HCT116 (cell line): ENCODE measurements at regions not wholly inside any gene's neighbourhood (a gene's known extent, or its start where the extent isn't known, plus 50 kb on each side); places are given as distances from the start of the nearest gene placed in this dataset.

ENCODE experiments used
- ATAC-seq: fragments of 200-7000 bp; cut with Tn5 transposase; 2 replicates; pipeline ENCODE4 v1.9.1; 2020; ENCODE audit warnings: mild to moderate bottlenecking, moderate library complexity
- BruUV-seq: library from RNA; stranded (reverse); fragments of 400-500 nt; replicated peaks from 2 replicates; lab custom pipeline; 2021; lab: Mats Ljungman, UMichigan
- CTCF ChIA-PET: fragments of 300-600 bp; sonication (Branson Sonifier 250); formaldehyde crosslinking; loops from one replicate; lab custom pipeline; 2021; ENCODE audit warnings: antibody characterized with exemption; lab: Charles Lee
- POLR2A ChIA-PET: fragments of 300-600, 350-600 bp; sonication (Branson Sonifier 250); formaldehyde crosslinking; loops from one replicate; lab custom pipeline; 2021; ENCODE audit warnings: antibody characterized with exemption; lab: Charles Lee
- RAD21 ChIA-PET, 2 experiments: fragments of 300-600 bp; sonication (Branson Sonifier 250); formaldehyde crosslinking; loops; one replicate each; lab custom pipeline; 2023; ENCODE audit warnings: low total read pairs in 2 of 2; ENCODE audit not compliant: uncharacterized antibody in 2 of 2, unreplicated experiment in 2 of 2, low non-redundant PET in 1 of 2; lab: Charles Lee
- DNase-seq: peaks from one replicate; pipeline ENCODE4 v3.0.0-alpha.2; 2010; ENCODE audit warnings: low read depth, low spot score
- H2AFZ ChIP-seq: fragments of 200-600 bp; shearing (Covaris generic), sonication (generic); 2 replicates; pipeline ENCODE4 v1.6.1; 2017; ENCODE audit warnings: low read depth, mixed run types, mixed read lengths, antibody characterized with exemption, low read length; ENCODE audit not compliant: poor library complexity, severe bottlenecking
- H3K27ac ChIP-seq: 2 replicates; pipeline ENCODE4 v1.5.1; 2012; ENCODE audit warnings: low read depth, low read length
- H3K27me3 ChIP-seq: fragments of 200-600 bp; sonication (generic); 2 replicates; pipeline ENCODE4 v1.6.1; 2016; ENCODE audit warnings: mixed run types, low read length, mixed read lengths; ENCODE audit not compliant: insufficient read depth
- H3K36me3 ChIP-seq, 2 experiments: fragments of 200-500 bp in 1 of 2; fragments of 200-600 bp in 1 of 2; sonication (Bioruptor generic) in 1 of 2; sonication (generic) in 1 of 2; 2 replicates each; pipeline versions ENCODE4 v1.5.1 to v1.6.1; 2014 to 2016; ENCODE audit warnings: low read length in 2 of 2, inconsistent platforms in 1 of 2, mixed read lengths in 1 of 2, mixed run types in 1 of 2; ENCODE audit not compliant: insufficient read depth in 2 of 2, control insufficient read depth in 1 of 2
- H3K4me1 ChIP-seq, 2 experiments: fragments of 200-600 bp in 1 of 2; sonication (generic) in 1 of 2; 2 replicates each; pipeline versions ENCODE4 v1.5.1 to v1.6.1; 2012 to 2017; ENCODE audit warnings: low read length in 2 of 2, inconsistent platforms in 1 of 2, mild to moderate bottlenecking in 1 of 2, mixed read lengths in 1 of 2, mixed run types in 1 of 2, moderate library complexity in 1 of 2; ENCODE audit not compliant: insufficient read depth in 2 of 2, control insufficient read depth in 1 of 2
- H3K4me2 ChIP-seq: fragments of 200-600 bp; sonication (generic); 2 replicates; pipeline ENCODE4 v1.6.1; 2017; ENCODE audit warnings: mixed run types, low read length, mixed read lengths
- H3K4me3 ChIP-seq, 2 experiments: fragments of 200-600 bp in 1 of 2; sonication (generic) in 1 of 2; replicated peaks in 1 of 2; 2 replicates each; pipeline ENCODE4 v1.5.1; 2011 to 2016; ENCODE audit warnings: low read length in 2 of 2, control low read depth in 1 of 2, low read depth in 1 of 2, mild to moderate bottlenecking in 1 of 2, mixed read lengths in 1 of 2, mixed run types in 1 of 2
- H3K79me2 ChIP-seq: fragments of 200-600 bp; sonication (generic); 2 replicates; pipeline ENCODE4 v1.6.1; 2017; ENCODE audit warnings: mild to moderate bottlenecking, mixed run types, low read length, moderate library complexity, mixed read lengths; ENCODE audit not compliant: insufficient read depth
- H3K9ac ChIP-seq: fragments of 200-600 bp; sonication (generic); 2 replicates; pipeline ENCODE4 v1.6.1; 2016; ENCODE audit warnings: low read length, mixed read lengths
- H3K9me2 ChIP-seq: fragments of 200-600 bp; sonication (generic), shearing (Covaris generic); 2 replicates; pipeline ENCODE4 v1.6.1; 2017; ENCODE audit warnings: mixed run types, mild to moderate bottlenecking, moderate library complexity; ENCODE audit not compliant: insufficient read depth
- H3K9me3 ChIP-seq, 2 experiments: fragments of 200-500 bp in 1 of 2; fragments of 200-600 bp in 1 of 2; sonication (Bioruptor generic) in 1 of 2; sonication (generic) in 1 of 2; 2 replicates each; pipeline ENCODE4 v1.6.1; 2014 to 2017; ENCODE audit warnings: low read length in 2 of 2, mixed read lengths in 2 of 2, inconsistent platforms in 1 of 2, low read depth in 1 of 2, mild to moderate bottlenecking in 1 of 2, mixed run types in 1 of 2, moderate library complexity in 1 of 2; ENCODE audit not compliant: control insufficient read depth in 1 of 2, insufficient read depth in 1 of 2
- H4K20me1 ChIP-seq: fragments of 200-600 bp; sonication (generic), shearing (Covaris generic); 2 replicates; pipeline ENCODE4 v1.6.1; 2017; ENCODE audit warnings: mixed run types, mild to moderate bottlenecking, moderate library complexity; ENCODE audit not compliant: insufficient read depth
- EZH2phosphoT487 ChIP-seq: fragments of 200-600 bp; IDR thresholded peaks from 2 replicates; pipeline ENCODE4 v1.6.1; 2018; ENCODE audit warnings: antibody characterized with exemption, borderline replicate concordance
- SRF ChIP-seq: IDR thresholded peaks from 2 replicates; pipeline ENCODE4 v1.6.1; 2012; ENCODE audit warnings: low read depth
- TCF7L2 ChIP-seq: IDR thresholded peaks from 2 replicates; pipeline ENCODE4 v1.7.0; 2011; ENCODE audit warnings: borderline replicate concordance, inconsistent platforms; ENCODE audit not compliant: insufficient read depth, insufficient read length; ENCODE audit errors: extremely low read depth
- intact Hi-C: fragments of 100-400 bp; cut with micrococcal nuclease; formaldehyde crosslinking; loops from 2 replicates; pipeline ENCODE4 v1.10.0; 2022
- TF ChIP-seq, protein P1 (sequence below), 3 experiments: fragments of 200-600 bp in 1 of 3; sonication (generic) in 1 of 3; IDR thresholded peaks in 2 of 3; conservative IDR thresholded peaks in 1 of 3; 2 replicates each; pipeline ENCODE4 v1.5.1; 2012 to 2017; ENCODE audit warnings: low read depth in 2 of 3, low read length in 2 of 3, antibody characterized with exemption in 1 of 3, borderline replicate concordance in 1 of 3, control low read depth in 1 of 3, mild to moderate bottlenecking in 1 of 3, mixed read lengths in 1 of 3, mixed run types in 1 of 3, moderate library complexity in 1 of 3; ENCODE audit not compliant: insufficient read depth in 1 of 3
- TF ChIP-seq, protein P2 (sequence below): IDR thresholded peaks from 2 replicates; pipeline ENCODE4 v1.6.1; 2012; ENCODE audit warnings: low read depth
- TF ChIP-seq, protein P3 (sequence below): IDR thresholded peaks from 2 replicates; pipeline ENCODE4 v1.6.1; 2011; ENCODE audit warnings: mild to moderate bottlenecking, low read length, moderate library complexity; ENCODE audit not compliant: insufficient replicate concordance; ENCODE audit errors: extremely low read depth

DNA sequence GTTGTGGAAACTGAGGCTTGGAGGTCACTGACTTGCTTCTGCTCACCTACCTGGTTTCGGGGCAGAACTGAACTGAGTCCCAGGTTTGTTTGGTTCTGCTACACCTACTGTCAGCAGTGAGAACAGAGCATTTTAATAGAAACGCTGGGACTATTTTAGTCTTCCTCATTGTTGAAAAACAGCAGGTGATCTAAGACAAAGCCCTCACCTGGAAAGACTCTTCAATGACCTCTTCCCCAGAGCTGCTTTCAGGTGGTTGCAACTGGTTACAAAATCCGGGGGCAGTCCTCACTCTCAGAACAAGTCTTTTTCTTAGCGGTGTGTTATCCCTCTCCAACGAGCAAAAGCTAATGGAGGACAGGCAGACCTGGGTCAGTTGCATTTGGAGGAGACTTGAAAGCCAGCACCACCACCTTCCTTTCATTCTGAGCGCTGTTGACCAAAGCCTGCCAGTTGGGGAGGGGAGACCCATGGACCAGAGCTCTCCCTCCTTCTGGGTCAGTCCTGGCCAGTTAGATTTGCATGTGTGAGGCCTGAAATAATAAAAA, 217.0 kb downstream of the NCK2 start:
- Histone ChIP-seq H3K9me3 (no peaks in the 10 kb centered on the region), H3K9me2 (no peaks in the 10 kb centered on the region), H3K4me1 (no peaks in the 10 kb centered on the region), H3K27me3 (peaks cover 6% of the 10 kb centered on the region; the same call in 1 of the 2 replicates), H3K36me3 (no peaks in the 10 kb centered on the region), H3K79me2 (no peaks in the 10 kb centered on the region), H2AFZ (no peak overlapping the region), H3K27ac (no peak overlapping the region), H3K9ac (no peak overlapping the region), H4K20me1 (no peaks in the 10 kb centered on the region), H3K4me3 (no peak overlapping the region), H3K4me2 (no peak overlapping the region)
- TF ChIP-seq TCF7L2 (no peak), SRF (no peak), EZH2phosphoT487 (no peak)
- TF ChIP-seq, protein P1, sequence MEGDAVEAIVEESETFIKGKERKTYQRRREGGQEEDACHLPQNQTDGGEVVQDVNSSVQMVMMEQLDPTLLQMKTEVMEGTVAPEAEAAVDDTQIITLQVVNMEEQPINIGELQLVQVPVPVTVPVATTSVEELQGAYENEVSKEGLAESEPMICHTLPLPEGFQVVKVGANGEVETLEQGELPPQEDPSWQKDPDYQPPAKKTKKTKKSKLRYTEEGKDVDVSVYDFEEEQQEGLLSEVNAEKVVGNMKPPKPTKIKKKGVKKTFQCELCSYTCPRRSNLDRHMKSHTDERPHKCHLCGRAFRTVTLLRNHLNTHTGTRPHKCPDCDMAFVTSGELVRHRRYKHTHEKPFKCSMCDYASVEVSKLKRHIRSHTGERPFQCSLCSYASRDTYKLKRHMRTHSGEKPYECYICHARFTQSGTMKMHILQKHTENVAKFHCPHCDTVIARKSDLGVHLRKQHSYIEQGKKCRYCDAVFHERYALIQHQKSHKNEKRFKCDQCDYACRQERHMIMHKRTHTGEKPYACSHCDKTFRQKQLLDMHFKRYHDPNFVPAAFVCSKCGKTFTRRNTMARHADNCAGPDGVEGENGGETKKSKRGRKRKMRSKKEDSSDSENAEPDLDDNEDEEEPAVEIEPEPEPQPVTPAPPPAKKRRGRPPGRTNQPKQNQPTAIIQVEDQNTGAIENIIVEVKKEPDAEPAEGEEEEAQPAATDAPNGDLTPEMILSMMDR (IDR thresholded peaks at IDR 0.05 in 2 of 3, conservative IDR thresholded peaks at IDR 0.05 in 1 of 3; ENCODE audit: borderline replicate concordance in 1 of 3, insufficient read depth in 1 of 3, low read depth in 2 of 3, low read length in 2 of 3): no peak
- TF ChIP-seq, protein P2, sequence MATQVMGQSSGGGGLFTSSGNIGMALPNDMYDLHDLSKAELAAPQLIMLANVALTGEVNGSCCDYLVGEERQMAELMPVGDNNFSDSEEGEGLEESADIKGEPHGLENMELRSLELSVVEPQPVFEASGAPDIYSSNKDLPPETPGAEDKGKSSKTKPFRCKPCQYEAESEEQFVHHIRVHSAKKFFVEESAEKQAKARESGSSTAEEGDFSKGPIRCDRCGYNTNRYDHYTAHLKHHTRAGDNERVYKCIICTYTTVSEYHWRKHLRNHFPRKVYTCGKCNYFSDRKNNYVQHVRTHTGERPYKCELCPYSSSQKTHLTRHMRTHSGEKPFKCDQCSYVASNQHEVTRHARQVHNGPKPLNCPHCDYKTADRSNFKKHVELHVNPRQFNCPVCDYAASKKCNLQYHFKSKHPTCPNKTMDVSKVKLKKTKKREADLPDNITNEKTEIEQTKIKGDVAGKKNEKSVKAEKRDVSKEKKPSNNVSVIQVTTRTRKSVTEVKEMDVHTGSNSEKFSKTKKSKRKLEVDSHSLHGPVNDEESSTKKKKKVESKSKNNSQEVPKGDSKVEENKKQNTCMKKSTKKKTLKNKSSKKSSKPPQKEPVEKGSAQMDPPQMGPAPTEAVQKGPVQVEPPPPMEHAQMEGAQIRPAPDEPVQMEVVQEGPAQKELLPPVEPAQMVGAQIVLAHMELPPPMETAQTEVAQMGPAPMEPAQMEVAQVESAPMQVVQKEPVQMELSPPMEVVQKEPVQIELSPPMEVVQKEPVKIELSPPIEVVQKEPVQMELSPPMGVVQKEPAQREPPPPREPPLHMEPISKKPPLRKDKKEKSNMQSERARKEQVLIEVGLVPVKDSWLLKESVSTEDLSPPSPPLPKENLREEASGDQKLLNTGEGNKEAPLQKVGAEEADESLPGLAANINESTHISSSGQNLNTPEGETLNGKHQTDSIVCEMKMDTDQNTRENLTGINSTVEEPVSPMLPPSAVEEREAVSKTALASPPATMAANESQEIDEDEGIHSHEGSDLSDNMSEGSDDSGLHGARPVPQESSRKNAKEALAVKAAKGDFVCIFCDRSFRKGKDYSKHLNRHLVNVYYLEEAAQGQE: no peak
- TF ChIP-seq, protein P3, sequence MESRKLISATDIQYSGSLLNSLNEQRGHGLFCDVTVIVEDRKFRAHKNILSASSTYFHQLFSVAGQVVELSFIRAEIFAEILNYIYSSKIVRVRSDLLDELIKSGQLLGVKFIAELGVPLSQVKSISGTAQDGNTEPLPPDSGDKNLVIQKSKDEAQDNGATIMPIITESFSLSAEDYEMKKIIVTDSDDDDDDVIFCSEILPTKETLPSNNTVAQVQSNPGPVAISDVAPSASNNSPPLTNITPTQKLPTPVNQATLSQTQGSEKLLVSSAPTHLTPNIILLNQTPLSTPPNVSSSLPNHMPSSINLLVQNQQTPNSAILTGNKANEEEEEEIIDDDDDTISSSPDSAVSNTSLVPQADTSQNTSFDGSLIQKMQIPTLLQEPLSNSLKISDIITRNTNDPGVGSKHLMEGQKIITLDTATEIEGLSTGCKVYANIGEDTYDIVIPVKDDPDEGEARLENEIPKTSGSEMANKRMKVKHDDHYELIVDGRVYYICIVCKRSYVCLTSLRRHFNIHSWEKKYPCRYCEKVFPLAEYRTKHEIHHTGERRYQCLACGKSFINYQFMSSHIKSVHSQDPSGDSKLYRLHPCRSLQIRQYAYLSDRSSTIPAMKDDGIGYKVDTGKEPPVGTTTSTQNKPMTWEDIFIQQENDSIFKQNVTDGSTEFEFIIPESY: no peak
- ATAC-seq (no peak), DNase-seq (no peak)
- ChIA-PET POLR2A (no interaction called here), RAD21 (interaction anchor here in 1 of 2 experiments (0.7 kb wide), 1 partner anchor 366 kb away, joined by 5 read pairs; no protein-coding TSS in a partner anchor), CTCF (no interaction called here)
- intact Hi-C loops: no loop called here
- no TSS peak for BruUV-seq
